ENCODE measurements at regions not wholly inside any gene's neighbourhood (a gene's known extent, or its start where the extent isn't known, plus 50 kb on each side); places are given as distances from the start of the nearest gene placed in this dataset.

DNA sequence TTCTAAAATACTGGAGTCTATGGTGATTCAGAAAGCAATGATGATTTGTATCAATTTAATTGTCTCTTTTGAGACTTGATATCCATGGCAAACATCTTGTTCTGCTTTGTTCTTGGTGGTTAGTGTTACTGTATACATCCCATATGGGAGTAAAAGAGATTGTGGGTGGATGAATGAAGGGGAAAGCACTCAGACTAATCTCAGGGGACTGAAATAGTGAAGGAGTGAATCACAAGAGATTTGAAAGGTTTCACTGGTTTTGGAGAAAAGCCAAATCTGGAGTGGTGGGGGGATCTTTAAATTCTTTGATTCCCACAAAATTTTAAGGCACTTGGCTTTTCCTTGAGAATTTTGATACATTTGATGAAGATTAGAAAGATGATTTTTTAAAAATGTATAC lies 369.4 kb downstream of the INHBA start:
- intact Hi-C loops (cut with DNase I; ENCODE audit: low total_unique reads) = no loop called here
- no peaks in the 10 kb centered on the region for H3K36me3 ChIP-seq
- H3K4me1 ChIP-seq = no peaks in the 10 kb centered on the region
- H3K4me3 ChIP-seq = no peak overlapping the region
- no peak for DNase-seq (ENCODE audit: low spot score in 2 of 2)
- no peaks in the 10 kb centered on the region for H3K9me3 ChIP-seq
- H3K27me3 ChIP-seq = no peaks in the 10 kb centered on the region
- no peak overlapping the region for H3K27ac ChIP-seq
- TF ChIP-seq POLR2AphosphoS5 (IDR thresholded peaks at IDR 0.05) (no peak), POLR2A (IDR thresholded peaks at IDR 0.05) (no peak)
- TF ChIP-seq, protein P1, sequence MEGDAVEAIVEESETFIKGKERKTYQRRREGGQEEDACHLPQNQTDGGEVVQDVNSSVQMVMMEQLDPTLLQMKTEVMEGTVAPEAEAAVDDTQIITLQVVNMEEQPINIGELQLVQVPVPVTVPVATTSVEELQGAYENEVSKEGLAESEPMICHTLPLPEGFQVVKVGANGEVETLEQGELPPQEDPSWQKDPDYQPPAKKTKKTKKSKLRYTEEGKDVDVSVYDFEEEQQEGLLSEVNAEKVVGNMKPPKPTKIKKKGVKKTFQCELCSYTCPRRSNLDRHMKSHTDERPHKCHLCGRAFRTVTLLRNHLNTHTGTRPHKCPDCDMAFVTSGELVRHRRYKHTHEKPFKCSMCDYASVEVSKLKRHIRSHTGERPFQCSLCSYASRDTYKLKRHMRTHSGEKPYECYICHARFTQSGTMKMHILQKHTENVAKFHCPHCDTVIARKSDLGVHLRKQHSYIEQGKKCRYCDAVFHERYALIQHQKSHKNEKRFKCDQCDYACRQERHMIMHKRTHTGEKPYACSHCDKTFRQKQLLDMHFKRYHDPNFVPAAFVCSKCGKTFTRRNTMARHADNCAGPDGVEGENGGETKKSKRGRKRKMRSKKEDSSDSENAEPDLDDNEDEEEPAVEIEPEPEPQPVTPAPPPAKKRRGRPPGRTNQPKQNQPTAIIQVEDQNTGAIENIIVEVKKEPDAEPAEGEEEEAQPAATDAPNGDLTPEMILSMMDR (IDR thresholded peaks at IDR 0.05) = no peak

DNA sequence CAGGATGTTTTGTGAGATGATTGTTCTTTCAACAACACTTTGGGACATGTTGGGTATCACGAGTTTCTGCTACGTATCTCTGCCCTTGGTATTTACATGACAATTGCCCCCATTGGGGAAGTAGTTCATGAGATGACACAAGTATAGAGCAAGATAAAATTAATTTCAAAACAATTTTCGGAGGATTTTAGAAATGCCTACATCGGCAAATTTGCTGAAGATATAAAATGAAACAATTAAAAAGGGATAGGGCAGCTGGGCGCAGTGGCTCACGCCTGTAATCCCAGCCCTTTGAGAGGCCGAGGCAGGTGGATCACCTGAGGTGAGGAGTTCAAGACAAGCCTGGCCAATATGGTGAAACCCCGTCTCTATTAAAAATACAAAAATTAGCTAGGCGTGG lies 371.7 kb downstream of the INHBA start:
- no peaks in the 10 kb centered on the region for H3K27me3 ChIP-seq
- intact Hi-C loops (cut with DNase I; ENCODE audit: low total_unique reads) = no loop called here
- H3K27ac ChIP-seq = no peak overlapping the region
- H3K36me3 ChIP-seq = no peaks in the 10 kb centered on the region
- no peaks in the 10 kb centered on the region for H3K4me1 ChIP-seq
- TF ChIP-seq, protein P1 (IDR thresholded peaks at IDR 0.05) = no peak
- no peak for TF ChIP-seq POLR2A (IDR thresholded peaks at IDR 0.05)
- TF ChIP-seq POLR2AphosphoS5 (IDR thresholded peaks at IDR 0.05) = no peak
- no peaks in the 10 kb centered on the region for H3K9me3 ChIP-seq
- H3K4me3 ChIP-seq = no peak overlapping the region
- DNase-seq (ENCODE audit: low spot score in 2 of 2) = no peak

GRCh38 chr7:41328544-41328943 lies 374.3 kb downstream of the INHBA start:
- intact Hi-C loops (cut with DNase I; ENCODE audit: low total_unique reads) = no loop called here

GRCh38 chr7:41328131-41328530 lies 374.8 kb downstream of the INHBA start:
- H3K27ac ChIP-seq = no peak overlapping the region
- no peaks in the 10 kb centered on the region for H3K27me3 ChIP-seq
- H3K36me3 ChIP-seq = no peaks in the 10 kb centered on the region
- intact Hi-C loops (cut with DNase I; ENCODE audit: low total_unique reads) = no loop called here
- H3K4me3 ChIP-seq = no peak overlapping the region
- TF ChIP-seq POLR2A (IDR thresholded peaks at IDR 0.05) = no peak
- TF ChIP-seq POLR2AphosphoS5 (IDR thresholded peaks at IDR 0.05) = no peak
- TF ChIP-seq, protein P1 (IDR thresholded peaks at IDR 0.05) = no peak
- no peak for DNase-seq (ENCODE audit: low spot score in 2 of 2)
- H3K4me1 ChIP-seq = no peaks in the 10 kb centered on the region
- H3K9me3 ChIP-seq = no peaks in the 10 kb centered on the region

More at GRCh38 chr7:41328544-41328943, 374.3 kb downstream of the INHBA start:
- DNase-seq (ENCODE audit: low spot score in 2 of 2) = no peak
- no peaks in the 10 kb centered on the region for H3K36me3 ChIP-seq
- H3K27me3 ChIP-seq = no peaks in the 10 kb centered on the region
- no peaks in the 10 kb centered on the region for H3K9me3 ChIP-seq
- no peak overlapping the region for H3K4me3 ChIP-seq
- no peak overlapping the region for H3K27ac ChIP-seq
- no peaks in the 10 kb centered on the region for H3K4me1 ChIP-seq
- TF ChIP-seq, protein P1 (IDR thresholded peaks at IDR 0.05) = no peak
- TF ChIP-seq POLR2A (IDR thresholded peaks at IDR 0.05) = no peak
- no peak for TF ChIP-seq POLR2AphosphoS5 (IDR thresholded peaks at IDR 0.05)

DNA sequence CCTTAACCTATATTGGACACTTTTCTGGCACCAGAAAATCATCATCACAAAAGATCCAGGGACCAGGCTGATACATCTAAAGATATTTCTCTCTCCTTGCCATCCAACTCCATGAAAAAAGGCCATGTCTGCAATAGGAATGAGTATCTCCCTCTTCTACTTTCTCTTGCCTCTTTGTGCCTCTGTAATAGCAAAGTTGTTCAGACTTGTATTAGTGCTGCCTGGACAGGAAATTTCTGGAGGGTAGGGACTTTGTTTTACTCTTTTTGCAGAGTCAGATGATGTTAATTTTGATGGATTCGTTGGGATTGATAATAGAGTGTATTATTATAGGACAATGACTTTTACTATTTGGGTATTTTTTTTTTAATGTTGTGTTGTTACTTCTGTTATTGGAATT lies 376.3 kb downstream of the INHBA start:
- Histone ChIP-seq H3K36me3 (no peaks in the 10 kb centered on the region), H3K27me3 (no peaks in the 10 kb centered on the region), H3K27ac (no peak overlapping the region), H3K4me1 (no peaks in the 10 kb centered on the region), H3K9me3 (no peaks in the 10 kb centered on the region), H3K4me3 (no peak overlapping the region)
- no peak for DNase-seq (ENCODE audit: low spot score in 2 of 2)
- intact Hi-C loops (cut with DNase I; ENCODE audit: low total_unique reads) = no loop called here
- TF ChIP-seq, protein P1 (IDR thresholded peaks at IDR 0.05) = no peak
- no peak for TF ChIP-seq POLR2A (IDR thresholded peaks at IDR 0.05)
- no peak for TF ChIP-seq POLR2AphosphoS5 (IDR thresholded peaks at IDR 0.05)

Measured in breast epithelium (tissue), 4 donors.